ENCODE measurements at regions not wholly inside any gene's neighbourhood (a gene's known extent, or its start where the extent isn't known, plus 50 kb on each side); places are given as distances from the start of the nearest gene placed in this dataset.

- DNase-seq (ENCODE audit: low spot score), result peak; percentile 78
Observed at GRCh38 chr6:3592371-3592941, 135.6 kb upstream of the SLC22A23 start.

GRCh38 chr6:3591970-3592369 lies 135.1 kb upstream of the SLC22A23 start:
- DNase-seq (ENCODE audit: low spot score), result no peak

GRCh38 chr6:3587660-3588059 lies 130.8 kb upstream of the SLC22A23 start:
- no peak for DNase-seq (ENCODE audit: low spot score)

- DNase-seq (ENCODE audit: low spot score), result peak; percentile 66
Observed at GRCh38 chr6:3585320-3585935, 128.6 kb upstream of the SLC22A23 start.

GRCh38 chr6:3584606-3585005 lies 127.8 kb upstream of the SLC22A23 start:
- no peak for DNase-seq (ENCODE audit: low spot score)

GRCh38 chr6:3581469-3581868 lies 124.6 kb upstream of the SLC22A23 start:
- DNase-seq (ENCODE audit: low spot score), result no peak

GRCh38 chr6:3579652-3580175 lies 122.9 kb upstream of the SLC22A23 start:
- DNase-seq (ENCODE audit: low spot score), result no peak

GRCh38 chr6:3578981-3579380 lies 122.1 kb upstream of the SLC22A23 start:
- no peak for DNase-seq (ENCODE audit: low spot score)

- DNase-seq (ENCODE audit: low spot score), result no peak
Observed at GRCh38 chr6:3577517-3577916, 120.7 kb upstream of the SLC22A23 start.

- DNase-seq (ENCODE audit: low spot score), result no peak
Observed at GRCh38 chr6:3575701-3576100, 118.9 kb upstream of the SLC22A23 start.

- DNase-seq (ENCODE audit: low spot score), result no peak
Observed at GRCh38 chr6:3575166-3575565, 118.3 kb upstream of the SLC22A23 start.

- no peak for DNase-seq (ENCODE audit: low spot score)
Observed at GRCh38 chr6:3573670-3574069, 116.8 kb upstream of the SLC22A23 start.

- no peak for DNase-seq (ENCODE audit: low spot score)
Observed at GRCh38 chr6:3571836-3572235, 115.0 kb upstream of the SLC22A23 start.

GRCh38 chr6:3571250-3571681 lies 114.4 kb upstream of the SLC22A23 start:
- DNase-seq (ENCODE audit: low spot score), result no peak

GRCh38 chr6:3569816-3570215 lies 113.0 kb upstream of the SLC22A23 start:
- no peak for DNase-seq (ENCODE audit: low spot score)

GRCh38 chr6:3568396-3569082 lies 111.7 kb upstream of the SLC22A23 start:
- no peak for DNase-seq (ENCODE audit: low spot score)

- DNase-seq (ENCODE audit: low spot score), result peak; percentile 71
Observed at GRCh38 chr6:3566812-3567211, 110.0 kb upstream of the SLC22A23 start.

- no peak for DNase-seq (ENCODE audit: low spot score)
Observed at GRCh38 chr6:3565291-3565690, 108.4 kb upstream of the SLC22A23 start.

- DNase-seq (ENCODE audit: low spot score), result no peak
Observed at GRCh38 chr6:3561725-3562124, 104.9 kb upstream of the SLC22A23 start.

- DNase-seq (ENCODE audit: low spot score), result no peak
Observed at GRCh38 chr6:3560211-3560610, 103.4 kb upstream of the SLC22A23 start.

- no peak for DNase-seq (ENCODE audit: low spot score)
Observed at GRCh38 chr6:3559561-3559960, 102.7 kb upstream of the SLC22A23 start.

GRCh38 chr6:3557336-3557735 lies 100.5 kb upstream of the SLC22A23 start:
- no peak for DNase-seq (ENCODE audit: low spot score)

GRCh38 chr6:3553254-3553653 lies 96.4 kb upstream of the SLC22A23 start:
- no peak for DNase-seq (ENCODE audit: low spot score)
